ENCODE measurements at regions not wholly inside any gene's neighbourhood (a gene's known extent, or its start where the extent isn't known, plus 50 kb on each side); places are given as distances from the start of the nearest gene placed in this dataset.

- TF ChIP-seq CTCF (IDR thresholded peaks at IDR 0.05) (no peak), POLR2A (IDR thresholded peaks at IDR 0.05) (no peak), POLR2AphosphoS5 (IDR thresholded peaks at IDR 0.05) (no peak)
Observed at GRCh38 chr6:166809721-166810120, 146.6 kb downstream of the RNASET2 start.
